Epithelial cell of proximal tubule (primary cell): ENCODE measurements at regions not wholly inside any gene's neighbourhood (a gene's known extent, or its start where the extent isn't known, plus 50 kb on each side); places are given as distances from the start of the nearest gene placed in this dataset.

Experiments
- DNase-seq: peaks from one replicate; pipeline ENCODE4 v3.0.0-alpha.2; 2011; ENCODE audit warnings: low read depth
- H3K4me3 ChIP-seq: 2 replicates; pipeline ENCODE4 v1.5.1; 2011; ENCODE audit warnings: low read depth, mild to moderate bottlenecking, low read length
- TF ChIP-seq, protein P1 (sequence below): conservative IDR thresholded peaks from 2 replicates; pipeline ENCODE4 v1.5.1; 2012; ENCODE audit warnings: low read depth, mild to moderate bottlenecking, low read length

DNA sequence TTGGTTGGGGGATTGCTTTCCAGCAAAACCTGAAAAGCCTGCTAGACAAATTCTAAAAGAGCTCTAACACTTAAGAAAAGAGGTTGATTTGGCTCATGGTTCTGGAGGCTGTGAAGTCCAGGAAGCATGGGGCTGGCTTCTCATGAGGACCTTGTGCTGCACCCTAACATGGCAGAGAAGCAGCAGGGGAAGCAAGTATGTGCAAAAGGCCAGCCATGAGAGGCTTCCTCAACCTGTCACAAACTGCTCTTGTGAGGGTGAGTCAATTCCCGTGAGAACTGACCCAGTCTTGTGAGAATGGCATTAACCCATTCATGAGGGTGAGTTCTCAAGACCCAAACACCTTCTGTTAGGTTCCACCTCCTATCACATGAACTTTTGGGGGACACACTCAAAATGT, 54.3 kb upstream of the IGFBP3 start:
- no peak for DNase-seq
- TF ChIP-seq, protein P1, sequence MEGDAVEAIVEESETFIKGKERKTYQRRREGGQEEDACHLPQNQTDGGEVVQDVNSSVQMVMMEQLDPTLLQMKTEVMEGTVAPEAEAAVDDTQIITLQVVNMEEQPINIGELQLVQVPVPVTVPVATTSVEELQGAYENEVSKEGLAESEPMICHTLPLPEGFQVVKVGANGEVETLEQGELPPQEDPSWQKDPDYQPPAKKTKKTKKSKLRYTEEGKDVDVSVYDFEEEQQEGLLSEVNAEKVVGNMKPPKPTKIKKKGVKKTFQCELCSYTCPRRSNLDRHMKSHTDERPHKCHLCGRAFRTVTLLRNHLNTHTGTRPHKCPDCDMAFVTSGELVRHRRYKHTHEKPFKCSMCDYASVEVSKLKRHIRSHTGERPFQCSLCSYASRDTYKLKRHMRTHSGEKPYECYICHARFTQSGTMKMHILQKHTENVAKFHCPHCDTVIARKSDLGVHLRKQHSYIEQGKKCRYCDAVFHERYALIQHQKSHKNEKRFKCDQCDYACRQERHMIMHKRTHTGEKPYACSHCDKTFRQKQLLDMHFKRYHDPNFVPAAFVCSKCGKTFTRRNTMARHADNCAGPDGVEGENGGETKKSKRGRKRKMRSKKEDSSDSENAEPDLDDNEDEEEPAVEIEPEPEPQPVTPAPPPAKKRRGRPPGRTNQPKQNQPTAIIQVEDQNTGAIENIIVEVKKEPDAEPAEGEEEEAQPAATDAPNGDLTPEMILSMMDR, result no peak
- no peak overlapping the region for H3K4me3 ChIP-seq

DNA sequence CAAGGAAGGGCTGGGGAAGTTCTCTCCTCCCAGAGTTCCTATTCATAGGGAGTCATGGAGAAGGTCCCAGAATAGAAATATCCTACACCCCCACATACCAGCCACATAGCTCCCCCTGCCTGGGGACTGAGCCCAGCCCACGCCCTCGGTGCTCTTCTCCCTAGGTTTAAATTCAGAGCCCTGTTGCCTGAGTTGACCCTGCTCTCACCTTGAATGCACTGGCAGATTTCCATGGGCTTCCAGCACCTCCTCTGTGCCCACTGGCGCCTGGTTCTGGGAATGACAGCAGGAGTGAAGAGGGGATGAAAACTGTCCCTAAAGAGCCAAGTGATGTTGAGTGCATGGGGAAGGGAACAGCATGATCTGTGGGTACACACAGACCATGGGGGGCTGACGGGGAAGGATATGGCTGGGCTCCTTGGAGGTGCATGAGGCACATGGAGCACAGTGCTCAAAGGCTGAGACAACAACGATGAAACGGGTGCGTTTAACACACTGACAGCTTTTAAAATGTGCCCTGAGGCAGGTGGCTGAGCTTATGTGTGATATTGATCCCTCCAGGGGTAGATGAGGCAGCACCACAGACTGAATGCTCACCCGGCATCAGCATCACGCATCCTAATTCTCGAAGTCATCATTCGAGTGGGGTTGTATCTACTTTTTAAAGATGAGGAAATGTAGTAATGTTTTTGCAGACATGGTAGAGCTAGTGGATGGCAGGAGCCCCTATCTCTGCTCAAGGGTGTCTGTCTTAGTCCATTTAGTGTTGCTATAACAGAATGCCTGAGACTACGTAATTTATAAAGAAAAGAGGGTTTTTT, 53.7 kb upstream of the IGFBP3 start:
- H3K4me3 ChIP-seq, result no peak overlapping the region
- TF ChIP-seq, protein P1, result no peak
- no peak for DNase-seq

DNA sequence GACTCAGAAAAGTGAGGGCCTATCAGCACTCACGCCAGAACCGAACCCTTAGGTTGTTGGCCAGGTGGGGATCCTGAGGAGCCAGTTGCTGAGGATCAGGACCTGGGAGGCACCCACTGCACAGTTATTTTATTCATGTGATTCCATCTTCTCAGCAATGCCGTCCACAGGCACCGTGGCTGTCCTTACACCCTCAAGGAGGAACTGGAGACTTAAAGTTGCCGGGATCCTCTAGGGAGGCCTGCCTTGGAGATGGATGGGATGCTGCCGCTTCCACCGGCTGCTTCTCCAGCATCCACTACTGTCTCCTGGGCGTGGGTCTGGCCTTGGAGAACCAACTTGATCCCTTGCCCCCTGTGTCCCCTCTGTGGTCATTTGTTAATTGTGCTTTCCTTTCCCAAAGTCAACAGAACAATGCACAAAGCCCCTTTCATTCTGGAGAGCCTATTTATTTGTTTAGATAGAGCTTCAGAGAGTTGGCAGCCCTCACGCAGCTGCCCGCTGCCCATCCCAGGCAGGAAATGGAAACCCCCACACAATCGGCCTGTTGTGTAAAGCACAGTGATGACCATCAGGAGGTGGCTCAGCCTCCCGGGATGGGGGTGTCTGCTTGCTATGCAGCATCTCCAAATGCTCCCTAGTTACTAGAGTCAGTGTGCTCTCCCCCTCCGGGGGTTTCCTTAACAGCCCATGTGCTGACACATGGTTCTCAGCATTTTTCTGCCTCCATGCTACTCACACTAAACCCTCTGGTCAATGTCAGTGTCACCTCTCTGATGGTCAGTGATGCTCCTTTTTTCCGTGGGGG, 52.9 kb upstream of the IGFBP3 start:
- TF ChIP-seq, protein P1, result no peak
- DNase-seq, result no peak

DNA sequence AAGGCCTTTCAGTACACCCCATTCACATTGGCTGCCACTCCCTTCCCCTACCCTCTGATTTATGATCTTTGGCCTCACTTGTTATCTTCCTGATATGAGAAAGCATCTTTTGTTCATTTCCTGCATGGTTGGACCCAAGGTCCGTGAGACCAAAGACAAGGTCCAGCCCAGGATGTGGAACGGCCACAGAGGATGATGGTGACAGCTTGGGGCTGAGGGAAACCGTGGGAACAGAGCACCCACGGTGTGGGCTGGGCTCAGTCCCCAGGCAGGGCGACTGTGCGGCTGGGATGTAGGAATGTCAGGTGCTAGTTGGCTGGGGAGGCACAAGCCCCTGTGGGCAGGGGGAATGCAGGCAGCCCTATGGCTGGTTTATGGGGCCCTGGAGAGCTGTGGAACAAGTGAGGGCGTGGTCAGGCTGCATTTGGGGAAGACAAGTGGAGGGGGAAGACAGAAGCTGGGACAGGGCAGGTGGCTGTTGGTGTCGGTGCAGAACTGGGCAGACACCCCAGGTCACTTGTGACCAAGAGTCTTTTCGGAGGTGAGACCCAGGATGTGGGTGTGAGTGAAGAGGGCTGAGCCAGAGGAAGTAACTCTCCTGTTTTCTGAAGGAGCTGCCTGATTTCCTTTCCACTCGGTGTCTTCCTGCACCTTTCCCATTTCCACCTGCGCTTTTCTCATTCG, 51.7 kb upstream of the IGFBP3 start:
- no peak for DNase-seq
- TF ChIP-seq, protein P1, result no peak

More for the DNA sequence above, 52.9 kb upstream of the IGFBP3 start:
- no peak overlapping the region for H3K4me3 ChIP-seq

DNA sequence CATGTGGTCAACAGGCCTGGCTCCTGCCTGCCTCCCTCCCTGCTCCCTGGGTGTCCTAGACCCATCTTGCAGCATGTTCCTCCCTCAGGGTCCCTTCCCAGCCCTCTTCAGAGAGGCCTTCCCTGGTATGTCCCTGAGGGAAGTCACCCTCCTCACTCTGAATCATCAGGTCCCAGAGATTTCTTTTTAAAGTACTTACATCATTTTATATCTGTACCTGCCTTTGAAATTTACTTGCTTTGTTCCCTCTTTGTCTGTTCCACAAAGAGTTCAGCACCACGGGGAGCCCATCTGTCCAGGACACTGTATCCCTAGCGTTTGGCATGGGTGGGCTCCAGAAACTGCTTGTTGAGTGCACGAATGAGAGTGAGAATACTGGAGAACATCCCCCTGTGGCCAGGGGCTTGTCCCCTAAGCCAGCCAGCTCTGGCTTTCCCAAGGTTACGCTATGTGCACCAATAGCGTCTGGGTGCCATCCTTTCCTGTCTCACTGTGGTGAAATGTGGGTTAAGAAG, 50.6 kb upstream of the IGFBP3 start:
- TF ChIP-seq, protein P1, result no peak
- H3K4me3 ChIP-seq, result no peak overlapping the region
- no peak for DNase-seq

More for the DNA sequence above, 51.7 kb upstream of the IGFBP3 start:
- no peak overlapping the region for H3K4me3 ChIP-seq

DNA sequence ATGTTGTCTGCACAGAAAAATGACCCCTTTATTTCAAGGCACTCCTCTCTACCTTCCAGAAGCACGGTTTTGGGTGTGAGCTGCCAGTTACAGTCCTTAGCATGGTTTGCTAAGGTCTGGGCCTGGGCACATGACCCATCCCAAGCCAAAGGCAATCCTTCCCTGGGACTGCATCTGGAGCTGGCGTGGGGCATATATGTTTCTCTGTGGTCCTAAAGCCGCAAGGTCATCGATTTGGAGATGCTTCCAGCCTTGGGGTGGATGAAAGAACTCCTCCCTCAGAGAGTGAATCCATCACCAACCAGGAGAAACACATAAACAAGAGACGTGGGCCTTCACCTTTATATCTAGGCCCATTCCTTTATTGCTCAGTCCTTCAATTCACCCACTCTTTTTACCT, 50.1 kb upstream of the IGFBP3 start:
- TF ChIP-seq, protein P1, result no peak
- no peak for DNase-seq
- H3K4me3 ChIP-seq, result no peak overlapping the region
